IPS DF 4.7 (cell line): ENCODE measurements at regions not wholly inside any gene's neighbourhood (a gene's known extent, or its start where the extent isn't known, plus 50 kb on each side); places are given as distances from the start of the nearest gene placed in this dataset.

Source experiments
- DNase-seq: peaks from one replicate; pipeline ENCODE4 v3.0.0-alpha.2; 2013; ENCODE audit warnings: low spot score; ENCODE audit errors: extremely low read depth

DNA sequence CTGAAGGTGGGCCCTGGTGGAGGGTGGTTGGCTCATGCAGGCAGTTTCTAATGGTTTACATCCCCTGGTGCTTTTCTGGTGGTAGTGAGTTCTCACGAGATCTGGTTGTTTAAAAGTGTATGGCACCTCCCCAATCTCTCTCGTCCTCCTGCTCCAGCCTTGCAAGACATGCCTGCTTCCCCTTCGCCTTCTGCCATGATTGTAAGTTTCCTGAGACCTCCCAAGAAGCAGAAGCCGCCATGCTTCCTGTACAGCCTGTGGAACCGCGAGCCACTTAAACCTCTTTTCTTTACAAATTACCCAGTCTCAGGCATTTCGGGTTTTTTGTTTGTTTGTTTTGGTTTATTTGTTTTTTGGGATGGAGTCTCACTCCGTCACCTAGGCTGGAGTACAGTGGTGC is 173.2 kb downstream of the MN1 start:
- DNase-seq, result no peak

DNA sequence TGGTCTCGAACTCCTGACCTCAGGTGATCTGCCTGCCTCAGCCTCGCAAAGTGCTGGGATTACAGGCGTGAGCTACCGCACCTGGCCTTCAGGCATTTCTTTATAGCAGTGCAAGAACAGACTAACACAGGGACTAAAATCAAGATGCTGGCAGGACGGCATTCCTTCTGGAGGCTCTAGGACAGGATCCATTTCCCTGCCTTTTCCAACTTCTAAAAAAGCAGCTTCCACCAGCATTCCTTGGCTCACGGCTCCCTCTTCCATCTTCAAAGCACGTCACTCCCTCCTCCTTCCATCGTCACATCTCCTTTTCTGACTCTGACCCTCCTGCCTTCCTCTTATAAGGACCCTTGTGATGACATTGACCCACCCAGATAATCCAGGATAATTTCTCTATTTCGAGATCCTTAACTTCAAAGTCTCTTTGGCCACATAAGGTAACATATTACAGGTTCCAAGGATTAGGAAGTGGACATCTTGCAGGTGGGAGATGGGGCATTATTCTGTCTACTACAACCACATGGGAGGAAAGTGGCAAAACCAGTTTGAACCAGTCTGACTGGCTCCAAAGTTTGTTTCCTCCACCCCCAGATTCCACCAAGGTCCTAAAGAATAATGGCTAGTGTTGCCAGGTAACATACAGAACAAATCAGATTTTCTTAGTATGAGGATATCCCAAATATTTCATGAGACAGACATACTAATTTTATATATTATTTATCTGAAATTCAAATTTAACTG is 172.5 kb downstream of the MN1 start:
- DNase-seq, result peak; percentile 62

DNA sequence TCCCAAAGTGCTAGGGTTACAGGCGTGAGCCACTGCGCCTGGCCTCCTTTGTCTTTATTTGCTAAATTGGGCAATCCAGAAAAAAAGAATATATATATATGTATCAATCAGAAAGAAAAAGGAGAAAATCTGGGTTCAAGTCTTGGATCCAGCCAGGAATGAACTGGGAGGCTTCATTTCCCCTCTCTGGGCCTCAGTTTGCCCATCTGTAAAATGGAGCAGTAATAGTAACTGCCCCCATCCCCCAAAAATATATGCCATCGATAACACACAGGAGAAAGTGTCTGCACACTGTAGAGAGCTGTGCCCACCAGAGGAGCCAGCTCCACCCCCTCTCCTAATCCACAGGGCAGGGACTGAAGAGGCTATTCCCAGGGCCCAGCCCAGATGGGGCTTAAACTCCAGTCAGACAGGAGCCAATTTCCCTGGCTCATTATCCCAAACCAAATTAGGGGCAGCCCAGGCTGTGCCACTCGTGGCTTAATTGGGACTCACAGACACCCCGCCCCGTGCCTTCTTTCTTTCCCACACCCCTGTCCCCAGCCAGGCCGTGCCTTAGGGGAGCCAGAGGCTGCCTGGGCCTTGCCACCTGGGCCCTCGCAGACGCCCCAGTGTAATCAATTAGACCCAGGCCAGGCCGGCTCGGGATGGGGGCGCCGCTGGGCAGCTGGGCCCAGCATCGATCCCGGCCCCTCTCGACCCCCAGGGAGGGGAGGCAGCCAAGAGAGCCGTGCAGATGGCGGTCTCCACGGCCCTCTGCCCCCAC is 171.5 kb downstream of the MN1 start:
- DNase-seq, result no peak

DNA sequence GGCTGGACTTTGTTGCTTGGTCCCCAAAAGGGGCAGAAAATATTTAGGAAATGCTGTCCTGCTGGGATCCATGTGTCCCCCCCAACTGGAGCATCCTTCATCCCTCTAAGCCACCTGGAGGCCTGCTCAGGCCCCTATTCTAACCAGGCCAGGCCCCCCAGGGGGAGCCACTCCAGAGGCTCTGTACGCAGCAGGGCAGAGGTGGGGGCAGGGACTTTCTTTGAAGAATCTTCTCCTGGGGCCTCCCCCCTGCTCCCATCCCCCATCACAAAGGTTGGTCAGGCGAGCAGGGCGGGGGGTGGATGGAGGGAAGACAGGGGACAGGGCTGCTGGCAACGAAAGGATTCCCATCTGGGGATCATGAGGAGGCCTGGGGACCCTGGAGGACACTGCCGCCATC is 170.8 kb downstream of the MN1 start:
- no peak for DNase-seq

DNA sequence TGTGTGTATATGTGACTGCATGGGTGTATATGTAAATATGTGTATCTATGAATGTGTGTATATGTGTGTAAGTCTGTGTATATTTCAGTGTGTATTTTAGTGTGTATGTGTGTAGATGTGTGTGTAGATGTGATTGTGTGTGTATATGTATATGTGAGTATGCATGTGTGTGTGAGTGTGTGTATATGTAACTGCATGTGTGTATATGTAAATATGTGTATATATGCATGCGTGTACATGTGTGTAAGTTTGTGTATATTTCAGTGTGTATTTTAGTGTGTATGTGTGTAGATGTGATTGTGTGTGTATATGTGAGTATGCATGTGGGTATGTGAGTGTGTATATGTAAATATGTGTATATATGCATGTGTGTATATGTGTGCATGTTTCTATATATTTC is 169.9 kb downstream of the MN1 start:
- DNase-seq, result no peak

DNA sequence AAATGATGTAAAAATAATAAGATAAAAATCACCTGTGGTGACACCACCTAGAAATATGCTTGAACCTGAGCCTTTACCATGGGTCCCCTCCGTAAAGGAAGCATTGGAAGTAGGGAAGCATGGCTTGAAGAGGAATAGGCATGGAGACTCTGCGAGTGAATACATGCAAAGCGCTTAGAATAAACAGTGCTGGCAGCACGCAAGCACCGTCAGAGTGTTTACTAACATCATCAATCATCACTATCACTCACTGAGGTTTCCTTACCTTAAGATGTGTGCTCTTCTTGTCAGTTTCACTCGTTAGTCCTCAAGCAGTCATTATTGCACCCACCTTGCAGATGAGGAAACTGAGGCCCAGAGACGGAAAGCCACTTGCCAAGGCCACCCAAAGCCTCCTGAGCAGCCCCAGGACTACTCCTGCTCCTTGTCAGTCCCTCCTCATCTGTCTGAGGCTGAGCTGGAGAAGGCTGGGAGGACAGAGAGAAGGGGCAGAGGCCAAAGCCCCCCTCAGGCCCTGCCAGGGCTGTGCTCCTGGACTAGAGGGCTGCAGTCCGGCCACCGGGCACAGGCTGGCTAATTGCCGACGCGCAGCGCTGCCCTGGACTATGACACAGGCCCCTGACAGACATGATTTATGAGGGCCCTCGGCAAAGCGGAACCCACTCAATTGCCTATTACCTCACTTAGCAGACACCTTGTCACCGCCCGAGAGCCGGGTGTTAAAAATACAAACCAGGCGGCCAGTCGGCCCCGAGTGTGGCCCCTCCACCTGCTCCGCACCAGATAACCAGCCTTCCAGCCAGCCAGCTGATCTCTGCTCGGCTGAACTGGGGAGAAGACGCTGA is 168.9 kb downstream of the MN1 start:
- no peak for DNase-seq

DNA sequence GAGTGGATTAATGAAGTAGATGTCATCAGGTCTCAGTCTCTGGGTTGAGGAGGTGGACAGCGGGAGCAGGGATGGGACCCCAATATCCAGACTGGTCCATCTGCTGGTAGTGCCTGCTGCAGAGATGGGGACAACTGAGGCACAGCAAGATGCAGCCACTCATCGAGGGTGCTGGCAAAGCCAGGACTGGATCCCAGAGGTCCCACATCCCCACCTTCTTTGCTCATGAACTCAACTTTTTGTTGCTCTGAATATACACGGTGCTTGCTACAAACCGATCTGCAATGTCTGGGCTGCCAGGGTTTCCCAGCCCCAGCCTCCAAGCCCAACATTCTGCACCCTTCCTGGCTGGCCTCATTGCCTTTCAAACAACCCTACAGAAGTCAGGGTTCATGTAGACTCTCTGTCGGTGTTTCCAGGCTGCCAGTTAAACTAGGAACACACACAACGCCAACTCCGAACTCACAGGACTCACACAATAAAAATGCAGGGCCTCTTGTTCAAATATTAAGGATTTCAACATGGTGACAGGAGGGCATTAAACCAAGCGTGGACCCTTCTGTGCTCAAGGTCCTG is 168.2 kb downstream of the MN1 start:
- DNase-seq, result no peak

DNA sequence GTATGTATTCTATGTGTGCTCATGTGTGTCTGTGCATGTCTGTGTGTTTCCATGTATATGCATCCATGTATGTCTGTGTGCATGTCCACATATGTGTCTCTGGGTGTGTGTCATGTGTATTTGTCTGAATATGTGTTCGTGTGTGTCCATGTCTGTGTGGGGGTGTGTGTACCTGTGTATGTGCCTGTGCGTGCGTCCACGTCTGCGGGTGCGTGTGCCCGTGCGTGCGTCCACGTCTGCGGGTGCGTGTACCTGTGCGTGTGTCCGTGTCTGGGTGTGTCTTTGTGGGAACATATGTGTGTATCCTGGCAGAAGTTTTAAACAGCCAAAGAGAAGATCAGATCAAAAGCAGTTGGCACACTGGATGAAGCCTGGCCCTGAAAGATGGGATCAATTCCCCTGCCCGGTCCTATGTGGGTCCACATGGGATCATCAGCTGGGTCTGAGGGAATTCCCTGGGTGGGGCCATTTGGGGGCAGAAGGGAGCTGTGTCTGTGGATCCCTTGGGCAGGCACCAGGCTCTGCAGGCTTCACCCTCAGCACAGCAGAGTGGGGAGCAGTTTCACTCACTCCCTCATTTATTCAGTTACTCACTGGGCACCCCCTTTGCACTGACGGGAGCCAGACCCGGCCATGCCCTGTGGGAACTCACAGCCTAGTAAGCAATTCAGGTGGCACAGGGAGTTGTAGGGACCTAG is 167.4 kb downstream of the MN1 start:
- DNase-seq, result no peak

DNA sequence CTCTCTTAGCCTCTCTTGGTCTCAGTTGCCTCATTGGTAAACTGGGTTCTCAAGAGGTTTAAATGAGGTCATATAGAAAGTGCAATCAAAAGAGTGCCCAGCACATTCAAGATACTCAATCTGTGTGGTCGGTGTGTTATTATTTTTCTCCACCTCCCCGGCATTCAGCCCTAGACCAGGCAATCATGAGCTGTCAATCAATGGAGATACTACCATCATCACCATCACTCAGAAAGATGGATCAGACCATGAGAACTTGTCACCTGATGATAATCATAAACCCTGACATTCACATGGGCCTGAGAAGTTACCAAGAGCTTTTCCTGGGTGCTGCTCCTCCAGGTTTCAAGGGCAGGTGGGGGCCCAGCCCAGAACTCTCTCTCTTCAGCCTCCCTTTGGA is 166.1 kb downstream of the MN1 start:
- DNase-seq, result no peak

DNA sequence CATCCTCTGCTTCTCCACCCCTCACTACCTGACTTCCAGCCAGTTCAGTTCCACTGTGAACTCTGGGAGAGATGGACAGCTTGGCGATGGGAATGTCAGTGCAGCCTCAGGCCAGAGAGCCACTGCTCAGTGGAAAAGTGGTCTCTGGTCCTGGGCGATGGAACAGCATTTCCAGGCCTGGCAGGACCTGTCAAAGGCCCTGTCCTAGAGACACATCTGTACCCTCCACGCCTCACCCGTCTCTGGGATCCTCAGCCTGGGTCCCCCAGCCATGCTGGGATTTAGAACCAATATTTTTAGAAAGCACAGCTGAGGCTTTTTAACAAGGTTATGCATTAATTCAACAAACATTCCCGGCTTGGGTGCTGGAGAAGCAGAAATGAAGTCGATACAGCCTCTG is 165.7 kb downstream of the MN1 start:
- DNase-seq, result no peak

DNA sequence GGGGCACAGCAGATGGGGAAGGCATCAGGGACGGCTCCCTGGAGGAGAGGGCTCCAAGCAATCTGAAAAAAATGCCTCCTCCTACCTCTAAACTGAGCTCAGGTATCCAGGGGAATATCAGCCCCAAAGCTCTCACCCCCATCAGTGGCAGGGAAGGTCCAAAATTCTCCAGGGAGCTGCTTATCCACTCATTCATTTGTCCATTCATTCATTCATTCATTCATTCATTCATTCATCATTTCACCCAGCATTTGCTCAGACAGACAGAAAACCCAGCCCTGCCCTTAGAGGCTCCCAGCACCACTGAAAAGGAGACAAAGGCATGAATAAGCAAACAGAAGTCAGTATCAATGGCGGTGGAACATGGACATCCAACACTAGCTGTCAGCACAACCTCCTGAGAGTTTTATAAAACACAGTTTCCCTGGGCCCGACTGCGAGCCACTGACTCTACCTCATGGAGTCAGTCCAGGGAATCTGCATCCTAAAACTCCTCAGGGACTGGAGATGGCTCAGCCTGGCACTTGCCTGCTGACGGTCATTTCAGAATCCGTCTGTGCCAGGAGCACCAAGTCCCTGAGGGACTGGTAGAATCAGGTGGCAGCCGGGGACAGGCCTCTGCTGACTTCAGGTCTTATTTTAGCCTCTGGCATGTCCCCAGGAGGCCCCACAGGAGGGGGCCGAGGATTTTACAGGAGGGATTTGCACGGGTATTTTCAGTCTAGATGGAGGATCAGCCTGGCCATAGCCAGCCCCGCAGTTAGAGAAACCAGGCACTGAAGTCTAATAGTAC is 164.6 kb downstream of the MN1 start:
- DNase-seq, result no peak

DNA sequence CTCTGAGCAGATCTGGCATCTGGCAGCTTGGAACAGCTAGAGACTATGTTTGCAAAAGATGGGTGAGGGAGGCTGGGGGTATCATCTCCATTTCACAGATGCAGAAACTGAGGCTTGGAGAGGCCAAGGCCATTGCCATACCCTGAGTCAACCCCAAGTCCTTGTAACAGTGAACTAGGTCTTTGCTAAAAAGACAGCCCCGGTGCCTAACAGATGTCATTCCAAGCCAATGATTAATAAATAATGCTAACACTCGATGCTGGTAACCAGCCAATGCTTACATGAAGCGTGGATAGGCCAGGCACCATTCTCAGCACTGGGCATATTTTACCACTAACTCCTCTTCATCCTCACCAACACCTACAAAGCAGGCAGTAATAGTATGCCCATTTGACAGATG is 164.0 kb downstream of the MN1 start:
- DNase-seq, result no peak

DNA sequence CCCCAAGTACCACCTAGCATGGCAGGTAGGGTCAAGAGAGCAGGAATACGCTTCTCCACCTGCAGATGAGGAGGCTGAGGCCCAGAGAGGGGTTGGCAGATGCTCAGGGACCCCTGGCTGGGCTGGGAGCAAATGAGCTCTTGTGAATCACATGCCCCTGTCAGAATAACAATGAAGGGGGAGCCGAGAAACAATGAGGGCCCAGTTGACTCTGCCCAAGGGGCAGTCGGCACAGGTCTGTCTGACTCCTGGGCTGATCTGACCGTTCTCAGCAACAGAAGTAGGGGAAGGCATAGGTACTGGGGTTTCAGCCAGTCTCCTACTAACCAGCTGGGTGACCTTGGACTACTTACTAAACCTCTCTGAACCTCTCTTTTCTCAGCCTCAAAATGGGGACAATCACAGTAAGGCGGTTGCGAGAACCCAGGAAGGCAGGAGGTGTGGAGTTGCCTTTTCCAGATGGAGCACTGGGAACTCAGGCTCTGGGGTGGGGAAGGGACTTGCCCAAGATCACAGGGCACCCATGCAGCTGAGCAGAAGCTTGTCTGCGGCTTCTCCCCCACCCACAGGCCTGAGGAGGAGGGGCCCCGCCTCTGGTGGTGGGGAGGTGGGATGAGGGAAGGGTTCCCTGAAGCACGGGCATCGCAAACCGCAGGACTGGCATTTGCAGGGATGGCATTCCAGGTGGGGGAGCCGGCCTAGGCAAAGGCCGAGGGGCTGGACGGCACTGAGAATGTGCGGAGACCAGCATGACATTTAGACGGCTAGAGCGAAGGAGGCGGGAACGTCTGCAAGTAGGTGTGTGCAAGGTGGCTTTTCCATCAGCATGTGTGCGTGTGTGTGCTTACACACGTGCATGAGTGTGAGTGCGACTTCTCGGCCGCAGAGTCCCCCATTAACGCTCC is 163.0 kb downstream of the MN1 start:
- DNase-seq, result no peak

DNA sequence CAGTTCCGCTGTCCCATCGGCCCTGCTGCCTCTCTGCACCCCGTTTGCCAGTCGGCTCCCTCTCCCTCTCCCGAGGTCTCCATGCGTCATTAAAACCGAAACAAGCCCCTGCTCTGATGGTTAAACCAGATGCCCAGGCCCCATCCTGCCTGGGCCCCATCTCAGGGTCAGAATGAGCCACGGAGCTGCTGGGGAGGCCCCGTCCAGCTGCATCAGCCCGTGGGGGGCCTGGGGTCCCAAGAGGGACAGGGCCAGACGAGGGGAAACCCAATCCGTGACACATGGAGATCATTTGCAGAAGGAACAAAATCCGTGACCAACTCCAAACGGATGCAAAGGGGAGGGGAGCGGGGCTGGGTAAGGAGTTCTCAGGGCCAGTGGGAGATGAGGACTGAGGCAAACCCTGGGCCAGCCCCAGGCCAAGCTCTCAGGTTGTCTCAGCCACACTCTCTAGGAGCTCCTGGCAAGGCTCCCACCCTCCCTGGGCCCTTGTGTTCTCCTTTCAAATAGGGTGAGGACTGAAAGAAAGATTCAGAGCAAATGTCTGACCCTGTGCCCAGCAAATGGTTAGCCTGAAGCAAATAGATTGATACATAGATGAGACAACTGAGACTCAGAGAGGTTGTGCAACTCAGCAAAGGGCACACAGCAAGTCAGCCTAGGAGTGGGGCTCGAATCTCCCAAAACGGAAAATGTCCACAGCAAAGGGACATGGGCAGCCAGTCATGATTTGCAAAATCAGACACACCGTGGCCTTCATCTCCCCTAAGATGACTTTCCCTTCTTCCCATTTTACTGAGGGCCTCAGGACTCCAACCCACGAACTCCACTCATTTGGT is 162.1 kb downstream of the MN1 start:
- no peak for DNase-seq

DNA sequence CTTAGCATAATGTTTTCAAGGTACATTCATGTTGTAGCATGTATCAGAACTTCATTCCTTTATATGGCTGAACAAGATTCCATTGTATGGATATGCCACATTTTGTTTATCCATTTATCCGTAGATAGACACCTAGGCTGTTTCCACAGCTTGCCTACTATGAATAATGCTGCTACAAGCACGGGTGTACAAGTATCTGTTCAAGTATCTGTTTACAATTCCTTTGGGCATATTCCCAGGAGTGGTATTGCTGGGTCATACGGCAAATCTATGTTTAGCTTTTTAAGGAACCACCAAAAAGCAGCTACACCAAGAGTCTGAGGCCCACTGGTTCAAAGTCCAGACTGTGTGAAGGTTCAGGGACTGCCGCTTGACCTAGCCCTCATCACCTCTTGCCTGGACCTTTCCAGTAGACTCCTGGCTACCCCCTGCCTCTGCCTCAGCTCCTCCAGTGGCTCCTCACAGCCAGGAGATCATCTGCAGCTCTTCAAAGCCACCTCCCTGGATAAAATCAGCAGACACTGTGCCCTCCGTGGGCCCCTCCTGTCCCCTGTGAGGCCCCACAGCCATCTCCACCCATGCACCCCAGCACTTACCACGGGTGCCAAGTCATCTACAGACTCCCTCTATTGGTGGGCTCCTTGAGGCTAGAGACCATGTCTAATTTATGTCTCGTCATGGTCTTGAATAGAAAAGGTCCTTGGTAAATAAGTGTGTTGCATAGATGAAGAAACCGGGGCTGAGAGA is 160.3 kb downstream of the MN1 start:
- DNase-seq, result no peak

DNA sequence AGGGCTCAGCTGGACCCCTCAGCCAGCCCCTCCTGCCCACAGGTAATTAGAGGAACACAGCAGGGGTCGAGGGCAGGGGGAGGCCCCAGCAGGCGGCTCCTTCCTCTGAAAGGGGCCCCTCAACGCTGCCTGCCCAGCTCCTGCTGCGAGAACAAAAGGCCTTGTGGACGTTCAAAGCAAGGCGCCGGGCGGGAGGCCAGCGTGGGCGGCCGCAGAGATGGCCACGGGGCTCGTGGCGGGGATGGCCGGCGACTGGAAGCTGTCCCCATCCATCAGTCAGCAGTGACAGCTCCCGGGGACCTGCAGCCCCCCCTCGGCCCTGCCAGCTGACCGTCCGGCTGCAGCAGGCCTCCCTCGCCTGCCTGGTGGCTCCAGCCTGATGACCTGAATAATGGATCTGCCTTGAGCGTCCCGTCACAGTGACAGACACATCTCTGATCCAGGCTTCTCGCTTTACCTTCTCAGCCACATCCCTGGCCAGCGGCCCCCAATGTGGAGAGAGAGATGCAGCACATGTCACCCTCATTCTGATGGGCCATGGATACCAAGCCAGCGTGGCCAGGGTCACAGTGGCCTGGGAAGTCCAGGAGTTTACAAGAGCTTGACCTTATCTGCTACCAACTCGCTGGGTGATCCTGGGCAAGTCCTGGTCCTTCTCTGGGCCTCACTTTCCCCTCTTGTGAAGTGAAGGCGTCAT is 159.3 kb downstream of the MN1 start:
- DNase-seq, result no peak

DNA sequence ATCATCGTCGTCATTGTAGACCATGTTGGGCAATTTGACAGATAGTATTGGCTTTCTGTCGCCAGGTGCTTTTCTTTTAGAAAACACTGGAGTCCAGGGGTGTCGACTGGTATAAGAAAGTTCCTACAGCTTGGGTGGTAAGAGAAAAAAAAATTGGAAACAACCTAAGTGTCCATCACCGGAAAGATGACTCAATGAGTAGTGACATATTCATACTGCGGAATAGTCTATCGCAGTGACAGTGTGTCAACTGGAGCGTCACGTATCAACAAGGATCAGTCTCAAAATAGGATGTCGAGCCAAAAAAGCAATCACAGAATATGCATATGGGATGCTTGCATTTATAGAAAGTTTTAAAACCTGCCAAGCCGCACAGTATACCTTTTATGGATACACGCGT is 157.6 kb downstream of the MN1 start:
- no peak for DNase-seq
